HG03159 (cell line): ENCODE measurements at regions not wholly inside any gene's neighbourhood (a gene's known extent, or its start where the extent isn't known, plus 50 kb on each side); places are given as distances from the start of the nearest gene placed in this dataset.

Source experiments
- ATAC-seq: cut with Tn5 transposase; IDR thresholded peaks from one replicate; pipeline ENCODE4 v1.9.1; 2021; ENCODE audit warnings: mild to moderate bottlenecking, moderate library complexity; ENCODE audit not compliant: unreplicated experiment

DNA sequence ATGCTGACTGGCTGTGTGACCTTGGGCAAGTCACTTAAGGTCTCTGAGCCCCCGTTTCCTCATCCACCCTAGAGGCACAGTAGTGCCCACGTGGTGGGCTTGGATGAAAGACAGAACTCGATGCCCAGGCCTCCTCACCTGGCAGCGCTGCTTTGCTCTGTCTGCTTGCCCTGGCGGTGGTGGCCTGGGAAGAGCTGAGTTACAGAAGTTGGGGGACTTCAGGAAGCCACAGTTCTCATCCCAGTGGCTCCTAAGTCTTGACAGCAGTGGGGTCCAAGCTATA is 171.5 kb upstream of the IER5L start:
- no peak for ATAC-seq

DNA sequence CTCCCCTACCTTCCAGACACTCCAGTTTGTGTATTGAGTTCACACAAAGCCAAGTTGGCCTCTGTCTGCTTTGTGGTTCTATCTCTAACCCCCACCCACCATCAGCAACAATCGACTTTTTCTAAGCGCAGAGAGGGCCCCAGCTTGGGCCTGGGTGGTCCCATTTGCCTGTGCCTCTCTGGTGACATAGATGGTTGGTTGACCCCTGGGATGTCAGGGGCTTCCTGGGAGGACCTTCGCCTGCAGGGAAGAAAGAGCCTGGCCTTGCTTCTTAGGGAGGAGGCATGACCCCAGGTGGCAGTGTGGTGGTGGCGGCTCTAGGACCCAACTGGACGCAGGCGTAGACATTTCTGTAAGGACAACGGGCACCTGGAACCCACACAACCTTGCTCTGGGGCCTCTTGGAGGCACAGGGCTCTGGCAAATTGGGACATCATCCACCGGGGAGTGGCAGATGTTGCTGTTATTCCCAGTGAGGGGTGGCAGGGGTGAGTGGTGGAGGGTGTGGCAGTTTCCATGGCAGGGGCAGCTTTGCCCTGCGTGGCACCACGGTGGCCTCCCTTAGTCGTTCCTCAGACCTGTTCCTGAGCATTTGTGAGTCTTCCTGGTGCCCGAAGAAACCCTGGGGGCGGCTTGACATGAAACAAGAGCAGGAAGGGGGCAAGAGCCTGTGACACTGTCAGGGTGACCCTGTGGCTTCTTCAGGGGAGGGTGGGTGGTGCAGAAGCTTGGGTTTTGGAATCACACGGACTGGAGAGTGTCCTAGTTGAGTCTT is 171.0 kb upstream of the IER5L start:
- ATAC-seq = no peak

DNA sequence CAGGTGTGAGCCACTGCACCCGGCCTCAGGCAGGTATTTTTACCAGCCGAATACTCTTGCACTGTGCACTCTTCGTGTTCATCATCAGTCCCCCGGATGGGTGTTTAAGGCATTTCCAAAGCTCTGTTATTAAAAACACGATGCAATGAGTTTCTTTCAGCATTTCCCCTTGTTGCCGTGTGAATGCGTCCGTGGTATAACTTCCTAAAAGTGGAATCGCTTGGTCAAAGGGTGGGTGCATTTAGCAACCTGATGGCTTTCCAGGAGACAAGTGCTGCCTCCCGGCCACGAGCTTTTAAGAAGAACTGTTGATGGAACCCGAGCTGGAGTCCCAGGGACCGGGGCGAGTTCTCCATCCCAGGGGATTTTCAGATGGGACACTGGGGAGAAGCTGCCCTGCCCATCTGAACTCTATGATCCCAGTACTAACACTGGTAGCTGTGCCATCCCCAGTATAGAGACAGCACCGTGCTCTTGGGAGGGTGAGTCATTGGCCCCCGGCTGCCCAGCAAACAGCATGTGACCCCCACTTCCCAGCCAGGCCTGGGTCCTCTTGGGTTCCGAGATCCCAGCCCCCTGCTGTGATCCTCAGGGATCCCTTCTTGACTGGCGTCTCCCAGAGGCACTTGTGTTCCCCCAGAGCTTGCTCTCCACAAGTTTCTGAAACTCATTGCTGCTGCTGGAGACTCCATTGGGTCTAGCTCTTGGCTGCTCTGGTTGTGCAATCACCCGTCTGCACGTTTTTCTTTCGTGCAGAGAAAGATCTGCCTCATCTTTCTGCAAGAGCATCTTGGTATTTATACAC is 169.5 kb upstream of the IER5L start:
- no peak for ATAC-seq

GRCh38 chr9:129346046-129346445 is 168.0 kb upstream of the IER5L start:
- no peak for ATAC-seq

DNA sequence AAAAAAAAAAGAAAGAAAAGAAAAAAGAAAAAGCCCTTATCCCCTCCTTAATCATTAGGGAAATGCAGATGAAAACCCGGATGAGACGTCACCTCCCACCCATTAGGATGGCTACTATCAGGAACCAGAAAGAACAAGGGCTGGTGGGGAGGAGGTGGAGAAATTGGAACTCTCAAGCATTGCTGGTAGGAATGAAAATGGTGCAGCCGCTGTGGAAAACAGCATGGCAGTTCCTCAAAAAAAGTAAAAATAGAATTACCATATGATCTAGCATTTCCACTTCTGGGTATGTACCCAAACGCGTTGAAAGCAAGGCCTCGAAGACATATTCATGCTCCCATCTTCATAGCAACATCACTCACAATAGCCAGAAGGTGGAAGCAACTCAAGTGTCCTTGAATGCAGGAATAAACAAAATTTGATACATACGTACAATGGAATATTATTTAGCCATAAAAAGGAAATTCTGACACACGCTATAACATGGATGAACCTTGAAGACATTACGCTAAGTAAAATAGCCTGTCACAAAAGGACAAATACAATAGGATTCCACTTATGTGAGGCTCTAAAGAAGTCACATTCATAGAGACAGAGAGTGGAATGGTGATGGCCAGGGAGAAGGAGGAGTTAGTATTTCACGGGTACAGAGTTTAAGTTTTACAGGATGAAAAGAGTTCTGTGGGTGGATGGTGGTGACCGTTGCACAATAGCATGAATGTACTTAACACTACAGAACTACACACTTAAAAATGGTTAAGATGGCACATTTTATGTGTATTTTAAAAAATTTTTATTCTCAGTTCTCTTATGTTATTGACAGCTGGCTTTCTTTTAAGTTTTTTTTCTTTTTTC is 166.8 kb upstream of the IER5L start:
- ATAC-seq = no peak

- ATAC-seq = no peak
Measured at GRCh38 chr9:129343424-129344375, 165.6 kb upstream of the IER5L start.

GRCh38 chr9:129342591-129343423 is 164.7 kb upstream of the IER5L start:
- ATAC-seq = no peak

DNA sequence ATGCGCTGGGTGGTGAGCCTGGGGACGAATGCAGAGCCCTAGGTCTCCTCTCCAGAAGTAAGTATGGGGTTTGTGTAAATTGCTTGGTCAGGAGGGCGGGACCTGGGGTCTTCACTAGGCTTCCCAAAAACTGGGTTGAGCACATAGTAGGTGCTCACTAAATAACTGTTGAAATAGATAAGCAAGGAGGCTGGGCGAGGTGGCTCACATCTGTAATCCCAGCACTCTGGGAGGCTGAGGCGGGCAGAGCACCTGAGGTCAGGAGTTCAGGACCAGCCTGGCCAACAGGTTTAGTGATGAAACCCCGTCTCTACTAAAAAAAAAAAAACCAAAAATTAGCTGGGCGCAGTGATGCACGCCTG is 163.9 kb upstream of the IER5L start:
- no peak for ATAC-seq

- no peak for ATAC-seq
Measured at GRCh38 chr9:129341171-129341986, 163.3 kb upstream of the IER5L start.

DNA sequence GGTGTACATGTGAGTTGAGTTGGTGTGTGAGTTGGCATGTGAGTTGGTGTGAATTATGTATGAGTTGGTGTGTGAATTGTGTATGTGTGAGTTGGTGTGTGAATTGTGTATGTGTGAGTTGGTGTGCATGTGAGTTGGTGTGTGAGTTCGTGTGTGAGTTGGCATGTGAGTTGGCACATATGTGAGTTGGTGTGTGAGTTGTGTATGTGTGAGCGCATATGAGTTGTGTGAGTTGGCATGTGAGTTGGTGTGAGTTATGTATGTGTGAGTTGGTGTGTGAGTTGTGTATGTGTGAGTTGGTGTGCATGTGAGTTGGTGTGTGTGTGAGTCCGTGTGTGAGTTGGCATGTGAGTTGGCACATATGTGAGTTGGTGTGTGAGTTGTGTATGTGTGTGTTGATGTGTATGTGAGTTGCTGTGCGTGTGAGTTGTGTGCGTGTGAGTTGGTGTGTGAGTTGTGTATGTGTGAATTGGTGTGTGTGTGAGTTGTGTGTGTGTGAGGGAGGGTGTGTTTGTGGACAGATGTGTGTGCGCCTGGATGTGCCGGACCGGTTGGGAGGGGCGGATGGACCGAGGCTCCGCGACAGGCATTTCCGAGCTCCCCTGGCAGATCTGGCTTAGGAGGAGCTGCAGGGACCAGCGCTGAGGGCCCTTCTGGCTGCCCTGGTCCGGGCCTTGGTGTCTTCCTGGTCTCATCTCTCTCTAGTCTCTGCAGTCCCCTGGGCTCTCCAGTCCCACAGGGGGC is 162.5 kb upstream of the IER5L start:
- ATAC-seq = no peak

DNA sequence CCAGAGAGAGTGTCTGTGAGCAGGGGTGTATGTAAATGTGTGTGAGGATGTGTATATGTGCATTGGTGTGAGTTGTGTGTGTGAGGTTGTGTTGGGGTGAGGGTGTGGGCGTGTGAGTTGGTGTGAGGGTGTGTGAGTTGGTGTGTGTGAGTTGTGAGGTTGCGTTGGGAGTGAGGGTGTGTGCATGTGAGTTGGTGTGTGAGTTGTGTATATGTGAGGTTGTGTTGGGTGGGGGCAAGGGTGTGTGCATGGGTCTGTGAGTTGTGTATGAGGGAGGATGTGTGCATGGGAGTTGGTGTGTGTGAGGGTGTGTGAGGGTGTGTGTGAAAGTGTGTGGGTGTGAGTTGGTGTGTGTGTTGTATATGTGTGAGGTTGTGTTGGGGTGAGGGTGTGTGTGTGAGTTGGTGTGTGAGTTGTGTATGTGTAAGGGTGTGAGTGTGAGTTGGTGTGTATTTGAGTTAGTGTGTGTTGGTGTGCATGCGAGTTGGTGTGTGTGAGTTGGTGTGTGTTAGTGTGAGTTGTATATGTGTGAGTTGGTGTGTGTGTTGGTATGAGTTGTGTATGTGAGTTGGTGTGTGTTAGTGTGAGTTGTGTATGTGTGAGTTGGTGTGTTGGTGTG is 161.6 kb upstream of the IER5L start:
- no peak for ATAC-seq

DNA sequence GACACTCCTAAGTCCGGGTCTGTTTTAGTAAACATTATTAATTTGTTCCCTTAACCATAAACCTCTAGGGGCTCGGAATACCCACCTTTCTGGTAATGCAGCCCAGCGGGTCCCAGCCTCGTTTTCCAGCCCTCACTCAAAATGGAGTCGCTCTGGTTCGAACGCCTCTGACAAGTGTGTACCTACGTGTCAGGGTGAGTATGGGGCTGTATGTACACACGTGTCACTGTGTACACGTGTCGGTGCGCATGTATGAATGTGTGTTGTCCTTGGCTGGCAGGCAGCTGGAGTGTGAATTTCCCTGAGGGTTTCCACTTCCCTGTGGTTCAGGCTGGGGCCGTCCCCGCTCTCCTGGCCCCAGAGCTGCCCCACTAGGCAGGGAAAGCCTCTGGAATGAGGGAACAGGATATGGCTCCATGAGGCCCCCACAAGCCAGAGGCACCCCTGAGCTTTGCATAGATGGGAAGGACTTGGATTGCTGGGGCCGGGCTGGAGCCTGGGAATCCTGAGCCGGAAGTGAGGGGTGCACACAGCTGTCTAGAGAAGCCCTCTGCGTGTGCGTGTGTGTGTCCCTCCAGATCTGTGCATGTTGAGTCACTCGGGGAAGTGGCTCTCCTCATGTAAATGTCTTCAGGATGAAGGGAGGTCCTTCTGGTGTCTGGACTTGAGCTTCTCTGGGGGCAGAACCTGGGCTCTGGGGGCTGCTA is 160.8 kb upstream of the IER5L start:
- no peak for ATAC-seq

DNA sequence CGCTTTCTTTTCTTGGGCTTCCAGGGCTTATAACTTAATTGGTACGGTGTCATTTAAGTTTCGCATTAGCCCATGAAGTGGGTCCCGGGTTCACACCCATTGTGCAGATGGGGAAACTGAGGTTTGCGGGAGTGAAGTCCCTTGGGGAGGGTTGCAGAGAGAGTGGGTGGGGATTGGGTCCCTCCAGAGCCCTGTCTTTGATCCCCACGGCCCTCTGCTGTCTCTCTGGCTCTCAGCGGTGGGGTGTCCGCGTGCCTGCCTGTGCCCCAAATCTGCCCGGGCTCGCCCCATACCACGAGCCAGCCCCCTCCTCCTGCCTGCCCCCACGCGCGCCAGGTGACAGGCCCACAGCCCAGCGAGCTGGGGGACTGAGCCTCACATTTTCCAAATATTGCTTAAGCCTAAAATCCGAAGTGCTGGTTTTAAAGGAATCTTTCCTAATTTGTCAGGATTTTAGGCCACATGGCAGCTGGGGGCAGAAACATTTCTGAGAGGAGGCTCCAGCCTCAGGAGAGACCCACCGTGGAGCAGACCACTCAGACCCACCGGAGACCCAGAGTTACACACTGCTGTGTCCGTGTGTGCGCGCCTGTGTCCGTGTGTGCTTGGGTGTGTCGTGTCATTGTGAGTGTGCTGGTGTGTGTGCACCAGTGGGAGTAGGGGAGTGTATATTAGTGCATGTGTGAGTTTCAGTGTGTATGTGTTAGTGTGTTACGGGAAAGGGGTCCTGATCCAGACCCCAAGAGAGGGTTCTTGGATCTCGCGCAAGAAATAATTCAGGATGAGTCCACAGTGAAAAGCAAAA is 159.5 kb upstream of the IER5L start:
- no peak for ATAC-seq

DNA sequence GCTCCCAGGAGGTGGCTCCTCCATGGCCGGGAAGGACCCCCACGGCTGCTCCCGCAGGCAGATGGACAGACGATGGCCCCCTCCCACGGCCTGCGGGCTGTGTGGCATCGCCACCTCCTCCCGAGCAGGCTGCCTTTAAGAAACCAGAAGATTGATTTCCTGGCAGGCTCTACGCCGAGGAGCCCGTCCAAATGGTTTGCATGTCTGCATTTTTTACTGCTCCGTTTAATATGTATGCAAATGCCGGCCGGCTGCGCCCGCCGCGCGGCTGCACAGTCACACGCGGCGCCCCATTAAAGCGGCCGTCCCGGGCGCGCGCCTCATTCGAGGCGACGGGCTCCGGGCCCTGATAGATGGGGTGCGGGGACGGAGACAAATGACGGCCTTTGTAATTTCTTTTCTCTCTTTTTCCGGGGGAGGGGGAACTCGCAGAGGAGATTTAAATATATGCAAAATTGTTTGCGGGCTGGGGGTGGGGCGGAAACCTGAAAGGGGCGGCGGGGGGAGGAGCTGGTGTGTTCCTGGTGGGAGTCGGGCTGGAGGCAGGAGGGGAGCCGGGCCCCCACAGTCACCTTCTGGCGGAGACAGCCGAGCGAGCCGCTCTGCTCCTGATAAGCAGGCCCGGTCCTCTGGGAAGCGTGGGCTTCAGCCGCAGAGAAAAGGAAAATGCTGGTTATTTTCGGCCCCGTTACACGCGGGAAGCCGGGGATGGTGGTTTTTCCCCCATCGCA is 158.7 kb upstream of the IER5L start:
- no peak for ATAC-seq

GRCh38 chr9:129336130-129336528 is 158.1 kb upstream of the IER5L start:
- no peak for ATAC-seq
